ENCODE measurements at regions not wholly inside any gene's neighbourhood (a gene's known extent, or its start where the extent isn't known, plus 50 kb on each side); places are given as distances from the start of the nearest gene placed in this dataset.

- no peak for TF ChIP-seq REST (IDR thresholded peaks at IDR 0.05)
- no peak for TF ChIP-seq CTCF (IDR thresholded peaks at IDR 0.05)
- no peak for TF ChIP-seq EP300 (IDR thresholded peaks at IDR 0.05)
- no peak for TF ChIP-seq SMC3 (IDR thresholded peaks at IDR 0.05)
- TF ChIP-seq MAX (IDR thresholded peaks at IDR 0.05), result no peak
- no peak for TF ChIP-seq ESRRA (IDR thresholded peaks at IDR 0.05; ENCODE audit: borderline replicate concordance, low read length)
- TF ChIP-seq POLR2AphosphoS2 (conservative IDR thresholded peaks at IDR 0.05; ENCODE audit: low read length), result no peak
- no peak for TF ChIP-seq KDM1A (IDR thresholded peaks at IDR 0.05; ENCODE audit: low read depth)
- TF ChIP-seq RFX5 (IDR thresholded peaks at IDR 0.05), result no peak
These were observed 351.1 kb upstream of the DEPDC1 start for GRCh38 chr1:68848017-68848416.

All from A549 (cell line).